ENCODE measurements at regions not wholly inside any gene's neighbourhood (a gene's known extent, or its start where the extent isn't known, plus 50 kb on each side); places are given as distances from the start of the nearest gene placed in this dataset.

DNA sequence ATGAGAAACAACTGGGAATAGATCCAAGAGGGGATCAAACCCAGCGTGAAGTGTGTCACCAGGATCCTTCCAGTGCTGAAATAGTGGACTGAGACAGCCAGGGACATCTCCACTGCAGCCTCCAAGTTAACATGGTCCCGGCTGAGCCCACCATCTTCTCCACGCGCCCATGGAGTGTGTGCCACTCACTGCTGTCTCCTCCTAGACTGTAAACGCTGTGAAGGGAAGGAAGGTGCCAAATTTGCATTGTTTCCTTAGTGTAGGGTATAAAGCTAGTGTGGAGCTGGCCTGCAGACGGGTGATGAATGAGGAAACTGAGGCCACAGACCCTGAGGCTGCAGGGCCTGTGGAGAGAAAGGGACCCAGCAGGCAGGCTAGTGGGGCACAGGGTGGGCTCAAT is 183.6 kb downstream of the FOXD2 start:
- no peak for DNase-seq (ENCODE audit: extremely low read depth, low read depth)
- TF ChIP-seq CTCF (IDR thresholded peaks at IDR 0.05; ENCODE audit: low read depth, low read length), result no peak

DNA sequence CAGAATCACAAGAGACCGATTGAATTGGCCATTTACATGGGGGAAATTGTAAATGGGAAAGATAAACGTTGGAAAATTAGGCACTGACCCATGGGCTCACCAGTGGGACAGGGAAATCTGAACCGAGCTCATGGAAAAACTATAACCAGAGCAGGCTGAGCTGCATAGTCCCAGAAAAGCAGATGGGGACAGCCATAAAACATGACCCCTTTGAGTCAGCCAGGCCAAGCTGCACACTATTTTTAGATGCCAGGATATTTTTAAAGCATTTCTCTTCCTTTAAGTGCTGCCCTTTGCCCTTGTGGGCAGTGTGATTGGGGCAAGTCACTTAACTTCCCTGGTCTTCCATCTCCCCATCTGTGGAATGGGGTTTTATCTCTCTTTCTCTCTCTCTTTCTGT is 184.1 kb downstream of the FOXD2 start:
- no peak for DNase-seq (ENCODE audit: extremely low read depth, low read depth)
- no peak for TF ChIP-seq CTCF (IDR thresholded peaks at IDR 0.05; ENCODE audit: low read depth, low read length)

DNA sequence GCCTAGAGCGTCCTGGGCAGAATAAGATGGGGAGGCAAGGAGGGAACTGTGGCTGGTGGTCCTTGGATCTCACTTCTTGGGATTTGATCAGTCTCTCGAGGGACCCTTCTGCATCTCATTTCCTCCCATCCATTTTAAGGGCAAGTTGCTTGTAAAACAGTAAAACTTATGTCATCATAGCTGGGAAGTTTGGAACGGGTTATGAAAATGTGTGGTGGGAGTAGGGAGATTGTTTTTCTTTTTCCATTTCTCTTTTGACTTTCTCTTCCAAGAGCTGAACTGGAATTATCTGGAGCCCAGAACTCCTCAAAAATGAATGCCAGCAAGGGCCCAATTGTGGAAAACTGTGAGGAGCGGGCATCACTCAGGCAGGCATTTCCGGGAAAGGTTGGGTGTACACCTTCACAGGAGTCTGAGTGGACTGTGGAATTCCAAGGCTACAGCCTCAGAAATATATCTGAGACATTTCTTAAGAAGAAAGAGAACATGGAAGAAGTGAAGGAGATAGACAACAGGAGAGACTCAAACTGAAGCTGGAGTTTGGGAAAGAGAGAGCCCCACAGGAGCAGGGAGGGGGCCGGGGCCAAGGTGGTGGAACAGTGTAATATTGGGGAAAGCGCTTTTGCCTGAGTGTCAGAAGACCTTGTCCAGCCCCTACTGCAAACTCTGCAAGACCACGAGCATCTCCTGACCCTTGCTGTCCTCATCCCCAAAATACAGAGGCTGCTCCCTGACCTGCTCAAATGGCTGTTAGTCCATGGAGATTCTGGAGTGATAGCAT is 185.1 kb downstream of the FOXD2 start:
- TF ChIP-seq CTCF (IDR thresholded peaks at IDR 0.05; ENCODE audit: low read depth, low read length), result no peak

GRCh38 chr1:47623557-47623940 is 185.7 kb downstream of the FOXD2 start:
- no peak for DNase-seq (ENCODE audit: extremely low read depth, low read depth)
- no peak for TF ChIP-seq CTCF (IDR thresholded peaks at IDR 0.05; ENCODE audit: low read depth, low read length)

More for the DNA sequence above, 185.1 kb downstream of the FOXD2 start:
- DNase-seq (ENCODE audit: extremely low read depth, low read depth), result no peak

DNA sequence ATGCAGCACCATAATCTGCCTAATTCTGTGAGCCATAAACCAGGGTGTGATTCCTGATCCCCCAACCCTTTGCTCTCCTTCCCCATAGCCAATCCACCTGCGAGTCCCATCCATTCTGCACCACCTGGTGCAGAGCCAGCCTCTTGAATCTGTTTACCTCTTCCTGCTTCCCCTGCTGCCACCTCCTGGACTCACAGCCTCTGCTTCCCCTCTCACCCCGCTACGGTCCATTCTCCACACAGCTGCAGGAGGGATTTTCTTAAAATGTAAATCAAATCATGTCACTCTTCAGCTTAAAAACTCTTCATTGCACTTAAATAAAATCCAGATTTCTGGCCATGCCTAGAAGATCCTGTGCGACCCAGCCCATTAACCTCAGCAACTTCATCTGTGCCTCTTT is 186.7 kb downstream of the FOXD2 start:
- TF ChIP-seq CTCF (IDR thresholded peaks at IDR 0.05; ENCODE audit: low read depth, low read length), result no peak
- no peak for DNase-seq (ENCODE audit: extremely low read depth, low read depth)

DNA sequence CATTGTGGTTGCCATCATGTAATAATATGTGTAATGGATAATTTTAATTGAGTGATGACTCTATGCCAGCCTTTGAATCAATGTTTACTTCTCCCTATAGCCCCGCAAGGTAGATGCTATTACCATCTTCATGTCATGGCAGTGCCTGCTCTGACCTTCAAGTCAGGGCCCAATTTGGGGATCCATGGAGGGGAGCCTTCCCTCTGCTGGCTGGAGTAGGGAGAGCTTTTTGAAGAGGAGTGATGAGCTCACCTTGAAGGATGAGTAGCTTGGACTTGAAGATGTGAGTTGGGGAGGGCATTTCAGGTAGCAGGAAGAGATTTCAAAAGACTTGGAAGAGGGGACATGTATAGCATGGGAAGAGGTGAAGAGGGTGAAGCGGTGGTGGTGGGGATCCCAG is 189.2 kb downstream of the FOXD2 start:
- no peak for DNase-seq (ENCODE audit: extremely low read depth, low read depth)
- TF ChIP-seq CTCF (IDR thresholded peaks at IDR 0.05; ENCODE audit: low read depth, low read length), result no peak; the same call in 1 of the 2 replicates

DNA sequence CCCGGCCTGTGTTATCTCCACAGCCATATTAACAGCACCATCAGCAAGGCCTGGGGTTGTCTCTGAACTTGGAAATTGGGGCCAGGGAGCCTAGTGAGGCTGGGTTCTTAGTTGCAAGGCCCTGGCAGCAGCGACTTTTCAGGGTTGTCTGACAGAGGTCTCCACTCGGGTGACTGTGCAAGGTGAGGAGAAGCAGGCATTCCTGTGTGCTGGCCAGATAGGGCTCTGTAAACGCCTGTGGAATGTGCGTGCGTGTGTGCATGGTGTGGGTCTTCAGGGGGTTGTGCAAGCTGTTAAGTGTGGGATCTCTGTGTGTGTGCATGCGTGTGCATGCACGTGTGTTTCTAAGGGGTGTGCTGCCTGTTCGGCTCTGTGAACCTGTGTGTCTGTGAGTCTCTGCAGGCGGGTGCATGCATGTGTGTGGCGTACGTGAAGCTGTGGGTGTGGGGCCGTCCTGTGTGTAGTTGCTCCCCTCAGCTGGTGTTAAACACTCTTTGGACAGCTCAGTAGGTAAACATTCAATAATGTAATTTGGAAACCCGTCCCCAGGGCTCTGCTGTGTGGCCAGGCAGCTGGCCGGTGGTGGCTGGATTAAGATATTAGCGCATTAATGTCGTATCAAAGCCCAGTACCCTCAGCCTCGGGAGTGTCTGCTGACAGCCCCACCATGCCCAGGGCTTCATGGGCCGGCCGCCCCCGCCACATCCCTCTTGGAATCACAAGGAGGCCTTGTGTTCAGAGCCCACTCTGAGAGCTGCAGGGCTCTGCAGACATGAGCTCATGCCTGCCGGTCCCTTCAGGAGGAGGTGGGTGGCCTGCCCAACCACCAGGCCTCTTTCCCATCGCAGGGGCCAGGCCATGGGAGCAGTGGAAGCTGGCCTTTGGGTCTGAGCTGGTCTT is 189.9 kb downstream of the FOXD2 start:
- DNase-seq (ENCODE audit: extremely low read depth, low read depth), result no peak
- TF ChIP-seq CTCF (IDR thresholded peaks at IDR 0.05; ENCODE audit: low read depth, low read length), result no peak

Data from AG09319 (cell line).